Lower leg skin (tissue), 4 donors: ENCODE measurements at regions not wholly inside any gene's neighbourhood (a gene's known extent, or its start where the extent isn't known, plus 50 kb on each side); places are given as distances from the start of the nearest gene placed in this dataset.
"Not testable (repeated sequence)": the region's sequence is repeated elsewhere in the genome, so short reads cannot be mapped to it uniquely, and the experiment has no call there.

Experiments
- DNase-seq, 2 donors: peaks; one replicate each; pipeline ENCODE4 v3.0.0-alpha.2; 2019; ENCODE audit warnings: low spot score in 2 of 2
- H3K4me3 ChIP-seq: fragments of 200-600 bp; sonication (generic); 2 replicates; pipeline ENCODE4 v1.5.1; 2017; ENCODE audit warnings: mild to moderate bottlenecking, low read depth; ENCODE audit not compliant: poor library complexity, severe bottlenecking
- POLR2A ChIP-seq, 2 donors: fragments of 450-650 bp; IDR thresholded peaks; one replicate each; pipeline ENCODE4 v1.6.1; 2016 to 2017; ENCODE audit warnings: antibody characterized with exemption in 2 of 2, mild to moderate bottlenecking in 1 of 2, moderate library complexity in 1 of 2
- WGBS, 2 donors: methylation state at CpG; one replicate each; pipeline ENCODE4 v1.1.5; 2018; 5-methylcytosine and 5-hydroxymethylcytosine counted together
- intact Hi-C: fragments of 100-400 bp; cut with DNase I; formaldehyde crosslinking; loops from one replicate; pipeline ENCODE4 v1.15.0; 2023; ENCODE audit warnings: low total_unique reads
- TF ChIP-seq, protein P1 (sequence below), 3 donors: fragments of 450-650 bp; IDR thresholded peaks; one replicate each; pipeline ENCODE4 v1.5.1; 2016; ENCODE audit warnings: antibody characterized with exemption in 3 of 3, mild to moderate bottlenecking in 3 of 3, moderate library complexity in 2 of 3

DNA sequence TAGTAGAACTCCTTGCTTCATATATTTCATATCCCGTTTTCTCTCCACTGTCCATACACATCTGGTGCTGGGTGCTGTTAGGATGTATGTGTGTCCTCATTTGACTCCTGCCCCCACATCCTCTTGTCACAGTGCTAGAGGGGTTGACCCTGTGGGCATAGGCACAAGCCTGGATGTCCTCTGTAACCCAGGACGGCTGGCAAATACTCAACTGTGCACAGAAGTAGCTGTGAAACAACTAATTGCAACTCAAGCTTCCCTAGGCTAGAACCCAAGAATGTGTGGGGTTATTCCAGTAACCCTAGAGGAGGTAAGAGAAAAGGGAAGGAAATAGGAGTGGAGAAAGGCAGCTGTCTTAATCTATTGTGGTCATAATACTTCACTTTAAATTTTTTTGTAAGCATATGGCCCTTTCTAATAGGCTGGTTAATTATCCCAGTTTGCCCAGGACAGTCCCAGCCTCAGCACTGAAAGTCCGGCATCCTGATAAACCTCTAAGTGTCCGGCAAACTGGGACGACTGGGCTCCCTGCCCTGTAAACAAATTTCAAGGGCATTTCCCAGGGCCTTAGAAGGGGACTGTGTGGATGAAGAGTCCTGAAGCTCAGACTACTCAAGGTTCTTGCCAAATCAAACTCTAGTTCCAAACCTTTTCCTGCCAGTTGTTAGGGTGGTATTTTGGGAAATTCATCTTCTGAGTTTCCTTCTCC lies 283.2 kb upstream of the CELF2 start:
- DNase-seq: no peak
- WGBS, 2 donors: 80 to 83% methylated on average over 5 of the region's 5 CpGs
- intact Hi-C loops: no loop called here
- TF ChIP-seq, protein P1, sequence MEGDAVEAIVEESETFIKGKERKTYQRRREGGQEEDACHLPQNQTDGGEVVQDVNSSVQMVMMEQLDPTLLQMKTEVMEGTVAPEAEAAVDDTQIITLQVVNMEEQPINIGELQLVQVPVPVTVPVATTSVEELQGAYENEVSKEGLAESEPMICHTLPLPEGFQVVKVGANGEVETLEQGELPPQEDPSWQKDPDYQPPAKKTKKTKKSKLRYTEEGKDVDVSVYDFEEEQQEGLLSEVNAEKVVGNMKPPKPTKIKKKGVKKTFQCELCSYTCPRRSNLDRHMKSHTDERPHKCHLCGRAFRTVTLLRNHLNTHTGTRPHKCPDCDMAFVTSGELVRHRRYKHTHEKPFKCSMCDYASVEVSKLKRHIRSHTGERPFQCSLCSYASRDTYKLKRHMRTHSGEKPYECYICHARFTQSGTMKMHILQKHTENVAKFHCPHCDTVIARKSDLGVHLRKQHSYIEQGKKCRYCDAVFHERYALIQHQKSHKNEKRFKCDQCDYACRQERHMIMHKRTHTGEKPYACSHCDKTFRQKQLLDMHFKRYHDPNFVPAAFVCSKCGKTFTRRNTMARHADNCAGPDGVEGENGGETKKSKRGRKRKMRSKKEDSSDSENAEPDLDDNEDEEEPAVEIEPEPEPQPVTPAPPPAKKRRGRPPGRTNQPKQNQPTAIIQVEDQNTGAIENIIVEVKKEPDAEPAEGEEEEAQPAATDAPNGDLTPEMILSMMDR (IDR thresholded peaks at IDR 0.05): no peak
- TF ChIP-seq POLR2A (IDR thresholded peaks at IDR 0.05): no peak
- no peak overlapping the region for H3K4me3 ChIP-seq

DNA sequence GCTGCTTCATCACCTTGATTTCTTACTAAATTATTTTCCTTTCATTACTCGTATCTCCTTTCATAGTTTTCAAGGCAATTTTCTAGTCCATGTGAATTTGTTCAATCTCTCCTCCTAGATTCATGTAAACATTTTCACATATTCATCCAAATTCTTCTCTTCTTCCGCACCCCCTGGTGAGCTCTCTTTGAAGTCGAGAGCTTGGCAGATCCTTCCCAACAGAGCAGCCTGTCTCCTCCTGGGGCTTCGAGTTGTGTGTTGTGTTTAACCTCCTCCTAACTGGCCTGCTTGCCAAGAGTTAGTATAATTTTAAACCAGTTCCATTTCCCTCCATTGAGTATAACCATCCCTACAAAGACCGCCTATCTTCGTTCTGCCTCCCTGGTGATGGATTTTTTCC lies 272.4 kb upstream of the CELF2 start:
- H3K4me3 ChIP-seq: no peak overlapping the region
- TF ChIP-seq POLR2A (IDR thresholded peaks at IDR 0.05): no peak
- TF ChIP-seq, protein P1 (IDR thresholded peaks at IDR 0.05): no peak
- WGBS, 2 donors: 77 to 81% methylated on average over 6 of the region's 6 CpGs
- intact Hi-C loops: no loop called here
- DNase-seq: no peak

DNA sequence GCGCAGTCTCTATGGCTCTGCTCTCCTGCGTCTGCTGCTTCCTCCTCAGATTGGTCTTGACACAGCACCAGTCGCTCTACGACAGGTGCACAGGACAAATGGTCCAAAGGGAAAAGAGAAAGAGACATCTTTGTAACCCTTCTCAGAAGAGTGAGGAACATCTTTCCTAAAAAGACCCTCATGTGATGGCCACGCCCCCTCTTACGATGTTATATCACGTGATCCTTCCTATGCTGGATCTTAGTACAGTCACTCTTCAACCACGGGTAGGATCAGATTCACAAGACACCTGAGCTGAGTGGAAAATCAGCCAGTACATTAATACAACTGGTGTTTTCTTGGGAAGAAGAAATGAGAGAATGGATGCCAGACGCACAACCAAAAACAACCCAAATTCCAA lies 262.2 kb upstream of the CELF2 start:
- DNase-seq: no peak
- 95% methylated on average over 9 of the region's 9 CpGs for WGBS, 2 donors
- intact Hi-C loops: no loop called here
- TF ChIP-seq, protein P1 (IDR thresholded peaks at IDR 0.05): no peak
- TF ChIP-seq POLR2A (IDR thresholded peaks at IDR 0.05): no peak
- no peak overlapping the region for H3K4me3 ChIP-seq

DNA sequence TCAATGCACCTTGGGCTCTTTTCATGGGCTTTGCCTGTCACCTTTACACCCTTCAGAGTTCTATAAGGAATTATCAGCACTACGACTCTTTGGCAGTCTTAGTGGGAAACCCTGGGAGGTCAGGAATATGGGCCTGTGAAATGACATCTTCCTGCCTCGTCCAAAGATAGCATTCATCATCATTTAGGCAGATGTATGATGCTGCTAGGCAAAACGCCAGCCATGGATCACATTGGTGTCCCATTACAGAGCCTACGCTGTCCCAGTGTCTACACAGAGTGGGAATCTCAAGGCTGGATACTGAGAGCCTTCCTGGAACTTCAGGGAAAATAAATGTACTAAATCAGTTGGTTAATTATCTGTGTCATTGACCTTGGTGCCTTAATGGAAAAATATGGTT lies 259.4 kb upstream of the CELF2 start:
- 76 to 84% methylated on average over 4 of the region's 4 CpGs for WGBS, 2 donors
- H3K4me3 ChIP-seq: no peak overlapping the region
- DNase-seq: no peak
- TF ChIP-seq, protein P1 (IDR thresholded peaks at IDR 0.05): no peak
- TF ChIP-seq POLR2A (IDR thresholded peaks at IDR 0.05): no peak
- intact Hi-C loops: no loop called here

DNA sequence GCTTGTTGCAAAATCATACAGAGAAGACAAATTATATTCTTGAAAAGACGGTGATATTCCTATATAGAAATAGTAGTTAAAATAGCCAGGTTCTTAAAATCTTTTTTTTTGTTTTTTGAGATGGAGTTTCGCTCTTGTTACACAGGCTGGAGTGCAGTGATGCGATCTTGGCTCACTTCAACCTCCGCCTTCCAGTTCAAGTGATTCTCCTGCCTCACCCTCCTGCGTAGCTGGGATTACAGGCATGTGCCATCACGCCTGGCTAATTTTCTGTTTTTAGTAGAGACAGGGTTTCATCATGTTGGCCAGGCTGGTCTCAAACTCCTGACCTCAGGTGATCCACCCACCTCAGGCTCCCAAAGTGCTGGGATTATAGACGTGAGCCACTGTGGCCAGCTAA lies 257.9 kb upstream of the CELF2 start:
- WGBS, 2 donors: 61 to 71% methylated on average over 7 of the region's 7 CpGs
- H3K4me3 ChIP-seq, intact Hi-C loops, DNase-seq: not testable (repeated sequence)

DNA sequence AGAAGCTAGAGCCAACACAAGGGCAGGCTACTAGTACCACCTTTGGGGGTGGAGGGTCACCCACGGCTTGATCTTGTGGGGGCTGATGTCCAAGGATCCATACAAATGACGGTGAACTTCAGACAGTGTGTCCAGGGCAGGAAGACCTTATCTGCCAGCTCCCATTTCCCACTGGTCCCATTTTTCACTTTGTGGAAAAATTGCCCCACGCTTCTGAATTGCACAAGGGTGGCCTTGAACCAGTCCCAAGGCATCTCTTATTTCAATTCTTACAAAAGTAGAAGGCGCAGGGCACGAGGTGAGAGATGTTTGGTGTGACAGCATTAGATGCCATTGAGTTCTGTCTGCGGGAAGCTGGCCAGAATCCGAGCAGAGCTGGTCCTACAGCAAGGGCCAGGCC lies 252.7 kb upstream of the CELF2 start:
- no peak overlapping the region for H3K4me3 ChIP-seq
- DNase-seq: no peak
- WGBS, 2 donors: 86 to 90% methylated on average over 7 of the region's 7 CpGs
- intact Hi-C loops: no loop called here
- TF ChIP-seq, protein P1 (IDR thresholded peaks at IDR 0.05): no peak
- TF ChIP-seq POLR2A (IDR thresholded peaks at IDR 0.05): no peak
